Gastroesophageal sphincter (tissue), 4 donors: ENCODE measurements at regions not wholly inside any gene's neighbourhood (a gene's known extent, or its start where the extent isn't known, plus 50 kb on each side); places are given as distances from the start of the nearest gene placed in this dataset.

Experiments
- ATAC-seq: fragments of 150-250 bp; one replicate; pipeline ENCODE4 v1.9.1; 2016; ENCODE audit warnings: mild to moderate bottlenecking, moderate library complexity
- H3K27ac ChIP-seq, 4 donors: fragments of 200-600 bp; sonication (generic) in 3 of 4; 1 replicate in 3 of 4; 2 replicates in 1 of 4; pipeline ENCODE4 v1.5.1; 2016 to 2019
- H3K27me3 ChIP-seq: fragments of 200-600 bp; sonication (generic); one replicate; pipeline ENCODE4 v1.5.1; 2019
- H3K36me3 ChIP-seq, 2 donors: fragments of 200-600 bp; sonication (generic); one replicate each; pipeline ENCODE4 v1.5.1; 2019; ENCODE audit warnings: control low read depth in 1 of 2
- H3K4me1 ChIP-seq, 3 donors: fragments of 200-600 bp; sonication (generic); 1 replicate in 2 of 3; 2 replicates in 1 of 3; pipeline ENCODE4 v1.5.1; 2016 to 2019; ENCODE audit warnings: control low read depth in 2 of 3
- H3K4me3 ChIP-seq, 2 donors: fragments of 200-600 bp; sonication (generic); one replicate each; pipeline ENCODE4 v1.5.1; 2019; ENCODE audit warnings: mild to moderate bottlenecking in 1 of 2, moderate library complexity in 1 of 2
- H3K9me3 ChIP-seq, 3 donors: fragments of 200-600 bp; sonication (generic); one replicate each; pipeline ENCODE4 v1.5.1; 2017 to 2019; ENCODE audit warnings: control low read depth in 2 of 3
- EP300 ChIP-seq: sonication (generic); formaldehyde crosslinking; IDR thresholded peaks from one replicate; pipeline ENCODE4 v1.6.1; 2017; ENCODE audit warnings: antibody characterized with exemption, mild to moderate bottlenecking
- POLR2A ChIP-seq, 2 donors: fragments of 450-650 bp; IDR thresholded peaks; one replicate each; pipeline ENCODE4 v1.6.1; 2017; ENCODE audit warnings: antibody characterized with exemption in 2 of 2, mild to moderate bottlenecking in 2 of 2, moderate library complexity in 1 of 2
- POLR2AphosphoS5 ChIP-seq: sonication (generic); formaldehyde crosslinking; IDR thresholded peaks from one replicate; pipeline ENCODE4 v1.6.1; 2017; ENCODE audit warnings: antibody characterized with exemption
- WGBS, 2 donors: methylation state at CpG; one replicate each; pipeline ENCODE4 v1.1.5; 2018; ENCODE audit warnings: low coverage in 1 of 2; 5-methylcytosine and 5-hydroxymethylcytosine counted together
- TF ChIP-seq, protein P1 (sequence below), 4 experiments: fragments of 200-600 bp in 2 of 4; fragments of 450-650 bp in 2 of 4; sonication (generic) in 1 of 4; IDR thresholded peaks; one replicate each; pipeline ENCODE4 v1.5.1; 2017 to 2019; ENCODE audit warnings: antibody characterized with exemption in 4 of 4, mild to moderate bottlenecking in 2 of 4, moderate library complexity in 2 of 4

DNA sequence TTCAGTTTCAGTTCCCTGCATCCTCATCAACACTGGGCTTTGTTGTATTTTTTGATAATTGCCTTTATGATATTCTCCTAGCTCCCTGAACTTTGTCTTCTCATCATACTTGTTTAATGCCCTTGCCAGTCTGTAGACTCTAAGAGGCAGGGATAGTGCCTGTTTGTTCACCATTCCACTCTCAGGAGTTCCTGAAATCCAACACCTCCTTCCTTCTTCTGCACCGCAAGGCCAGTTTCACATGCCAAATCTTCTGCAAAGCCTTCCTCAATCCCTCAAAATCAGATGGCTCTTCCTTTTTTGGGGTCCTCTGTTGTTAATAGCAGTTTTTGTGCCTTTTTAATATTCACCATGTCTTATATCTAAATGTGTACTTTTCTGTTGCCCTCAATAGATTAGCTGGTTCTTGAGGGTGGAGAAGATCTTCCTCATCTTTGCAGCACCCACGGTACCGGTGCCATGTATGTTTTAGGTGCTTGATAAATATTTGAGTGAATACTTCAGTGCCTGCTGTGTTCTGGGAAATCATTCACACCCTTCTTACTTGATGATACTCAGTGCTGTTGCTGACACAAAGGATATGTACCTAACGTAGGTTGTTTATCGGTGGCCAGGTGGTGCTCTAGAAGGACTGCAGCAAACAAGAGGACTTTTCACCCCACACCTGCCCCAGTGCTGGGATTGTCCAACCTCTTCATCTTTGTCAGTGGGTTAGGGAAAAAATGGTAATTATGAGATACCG, 85.3 kb upstream of the LIMCH1 start:
- no peak overlapping the region for H3K4me3 ChIP-seq
- ATAC-seq, result no peak
- no peak overlapping the region for H3K27ac ChIP-seq
- H3K27me3 ChIP-seq, result no peaks in the 10 kb centered on the region
- WGBS, 2 donors, result 83 to 88% methylated on average over 4 to 5 of the region's 6 CpGs
- no peaks in the 10 kb centered on the region for H3K36me3 ChIP-seq
- peaks cover 0 to 28% (median 5%) of the 10 kb centered on the region in 3 donors for H3K4me1 ChIP-seq
- no peaks in the 10 kb centered on the region for H3K9me3 ChIP-seq
- TF ChIP-seq EP300 (no peak), POLR2A (IDR thresholded peaks at IDR 0.05) (no peak), POLR2AphosphoS5 (no peak)
- TF ChIP-seq, protein P1, sequence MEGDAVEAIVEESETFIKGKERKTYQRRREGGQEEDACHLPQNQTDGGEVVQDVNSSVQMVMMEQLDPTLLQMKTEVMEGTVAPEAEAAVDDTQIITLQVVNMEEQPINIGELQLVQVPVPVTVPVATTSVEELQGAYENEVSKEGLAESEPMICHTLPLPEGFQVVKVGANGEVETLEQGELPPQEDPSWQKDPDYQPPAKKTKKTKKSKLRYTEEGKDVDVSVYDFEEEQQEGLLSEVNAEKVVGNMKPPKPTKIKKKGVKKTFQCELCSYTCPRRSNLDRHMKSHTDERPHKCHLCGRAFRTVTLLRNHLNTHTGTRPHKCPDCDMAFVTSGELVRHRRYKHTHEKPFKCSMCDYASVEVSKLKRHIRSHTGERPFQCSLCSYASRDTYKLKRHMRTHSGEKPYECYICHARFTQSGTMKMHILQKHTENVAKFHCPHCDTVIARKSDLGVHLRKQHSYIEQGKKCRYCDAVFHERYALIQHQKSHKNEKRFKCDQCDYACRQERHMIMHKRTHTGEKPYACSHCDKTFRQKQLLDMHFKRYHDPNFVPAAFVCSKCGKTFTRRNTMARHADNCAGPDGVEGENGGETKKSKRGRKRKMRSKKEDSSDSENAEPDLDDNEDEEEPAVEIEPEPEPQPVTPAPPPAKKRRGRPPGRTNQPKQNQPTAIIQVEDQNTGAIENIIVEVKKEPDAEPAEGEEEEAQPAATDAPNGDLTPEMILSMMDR (IDR thresholded peaks at IDR 0.05), result no peak

DNA sequence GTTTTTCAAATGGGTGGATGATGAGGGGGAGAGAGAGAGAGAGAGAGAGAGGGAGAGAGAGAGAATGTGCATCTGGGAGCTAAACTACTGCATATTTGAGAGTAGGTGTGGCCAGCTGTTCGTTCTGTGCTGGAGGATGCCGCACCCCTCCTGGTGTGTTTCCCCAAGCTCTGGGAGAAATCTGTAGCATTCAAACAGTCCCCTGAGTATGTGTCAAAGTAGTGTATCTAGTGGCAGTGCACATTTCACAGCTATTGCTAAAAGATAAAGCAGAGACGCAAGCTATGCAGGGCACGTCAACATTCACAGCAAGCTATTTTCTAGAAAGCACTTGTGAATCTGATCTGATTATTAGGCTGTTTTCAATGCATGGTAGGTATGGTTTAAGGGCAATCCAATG, 83.5 kb upstream of the LIMCH1 start:
- WGBS, 2 donors, result 28 to 50% methylated on average over 2 to 4 of the region's 4 CpGs
- Histone ChIP-seq H3K36me3 (no peaks in the 10 kb centered on the region), H3K27ac (no peak overlapping the region), H3K27me3 (no peaks in the 10 kb centered on the region), H3K4me3 (no peak overlapping the region), H3K4me1 (peaks cover 0 to 30% (median 5%) of the 10 kb centered on the region in 3 donors), H3K9me3 (no peaks in the 10 kb centered on the region)
- ATAC-seq, result no peak
- TF ChIP-seq, protein P1 (IDR thresholded peaks at IDR 0.05), result no peak
- TF ChIP-seq POLR2A (IDR thresholded peaks at IDR 0.05), result no peak

DNA sequence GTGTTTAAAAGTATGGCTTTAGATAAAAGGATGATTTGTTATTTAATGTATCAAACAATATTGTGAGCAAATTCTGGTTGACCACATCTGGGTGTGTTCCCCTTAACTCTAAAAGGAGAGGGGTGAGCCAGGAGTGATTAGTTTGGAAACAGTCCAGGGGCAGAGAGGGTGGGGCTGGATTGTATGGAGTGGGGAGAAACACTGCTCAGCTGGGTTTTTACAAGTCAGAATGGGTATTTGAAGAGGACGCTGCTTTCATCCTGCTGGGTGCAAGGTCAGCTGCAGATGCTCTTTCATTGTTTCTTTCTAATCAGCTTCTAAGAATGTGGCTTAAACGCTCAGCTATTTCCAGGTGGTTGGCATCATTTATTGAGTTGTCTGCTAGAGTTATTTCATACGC, 82.8 kb upstream of the LIMCH1 start:
- WGBS, 2 donors, result 41 to 57% methylated on average over 3 of the region's 3 CpGs
- peaks cover 0 to 31% (median 5%) of the 10 kb centered on the region in 3 donors for H3K4me1 ChIP-seq
- H3K4me3 ChIP-seq, result no peak overlapping the region
- TF ChIP-seq EP300, result no peak
- H3K36me3 ChIP-seq, result no peaks in the 10 kb centered on the region
- no peak overlapping the region for H3K27ac ChIP-seq
- H3K9me3 ChIP-seq, result no peaks in the 10 kb centered on the region
- no peak for ATAC-seq
- no peaks in the 10 kb centered on the region for H3K27me3 ChIP-seq

DNA sequence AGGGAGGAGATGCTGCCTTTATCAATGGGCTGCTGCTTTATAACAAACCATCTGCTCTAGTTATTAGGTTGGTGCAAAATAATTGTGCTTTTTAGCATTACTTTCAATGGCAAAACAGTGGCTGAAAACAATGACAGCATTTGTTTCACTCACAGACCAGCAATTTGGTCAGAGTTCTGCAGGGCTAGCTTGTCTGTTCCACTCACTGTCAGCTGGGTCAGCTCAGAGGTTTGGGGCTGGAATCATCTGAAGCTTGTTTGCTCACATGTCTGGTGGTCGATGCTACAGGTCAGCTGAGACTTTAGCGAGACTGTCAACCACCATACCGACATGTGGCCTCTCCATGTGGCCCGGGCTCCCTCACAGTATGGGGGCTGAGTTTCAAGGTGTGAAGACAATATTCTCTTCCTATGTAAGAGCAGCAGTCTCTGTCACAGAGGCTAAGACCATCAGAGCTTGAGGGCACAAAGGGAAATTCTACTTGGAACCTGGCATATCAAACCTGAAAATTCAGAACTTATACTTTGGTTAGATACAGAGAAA, 81.3 kb upstream of the LIMCH1 start:
- WGBS, 2 donors, result 88 to 92% methylated on average over 2 to 3 of the region's 4 CpGs
- Histone ChIP-seq H3K36me3 (no peaks in the 10 kb centered on the region), H3K4me1 (peaks cover 0 to 31% (median 5%) of the 10 kb centered on the region in 3 donors), H3K27me3 (no peaks in the 10 kb centered on the region), H3K9me3 (no peaks in the 10 kb centered on the region), H3K27ac (no peak overlapping the region), H3K4me3 (no peak overlapping the region)
- no peak for TF ChIP-seq POLR2AphosphoS5
- TF ChIP-seq POLR2A (IDR thresholded peaks at IDR 0.05), result no peak
- TF ChIP-seq, protein P1 (IDR thresholded peaks at IDR 0.05), result no peak
- no peak for TF ChIP-seq EP300
- no peak for ATAC-seq

DNA sequence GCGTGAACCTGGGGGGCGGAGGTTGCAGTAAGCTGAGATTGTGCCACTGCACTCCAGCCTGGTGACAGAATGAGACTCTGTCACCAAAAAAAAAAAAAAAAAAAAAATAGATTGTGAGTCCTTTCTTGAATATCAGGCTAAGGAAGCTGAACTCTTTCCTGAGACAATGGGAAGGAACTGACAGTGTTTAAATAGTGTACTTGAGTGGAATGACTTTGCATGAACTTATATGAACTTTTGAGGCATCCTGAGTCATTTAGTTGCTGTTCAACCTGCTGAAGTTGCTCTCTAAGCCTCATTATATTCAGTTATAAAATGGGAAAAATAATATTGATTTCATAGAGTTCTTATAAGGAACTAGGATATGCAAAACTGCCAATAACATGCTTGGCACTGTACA, 79.3 kb upstream of the LIMCH1 start:
- Histone ChIP-seq H3K36me3 (no peaks in the 10 kb centered on the region), H3K27me3 (no peaks in the 10 kb centered on the region), H3K4me3 (no peak overlapping the region), H3K27ac (no peak overlapping the region), H3K9me3 (no peaks in the 10 kb centered on the region), H3K4me1 (peaks cover 0 to 30% (median 5%) of the 10 kb centered on the region in 3 donors)
- ATAC-seq, result no peak
- 83 to 94% methylated on average over 2 of the region's 2 CpGs for WGBS, 2 donors
- no peak for TF ChIP-seq POLR2A (IDR thresholded peaks at IDR 0.05)
- no peak for TF ChIP-seq POLR2AphosphoS5
- no peak for TF ChIP-seq EP300
- TF ChIP-seq, protein P1 (IDR thresholded peaks at IDR 0.05), result no peak
